Vagina (tissue), 2 donors: ENCODE measurements at regions not wholly inside any gene's neighbourhood (a gene's known extent, or its start where the extent isn't known, plus 50 kb on each side); places are given as distances from the start of the nearest gene placed in this dataset.

ENCODE experiments used
- CTCF ChIP-seq, 3 experiments: fragments of 450-650 bp in 2 of 3; fragments of 200-600 bp in 1 of 3; sonication (generic) in 1 of 3; IDR thresholded peaks; one replicate each; pipeline ENCODE4 v1.5.1; 2017 to 2019; ENCODE audit warnings: antibody characterized with exemption in 3 of 3, mild to moderate bottlenecking in 2 of 3, moderate library complexity in 2 of 3
- POLR2A ChIP-seq, 2 donors: fragments of 450-650 bp; IDR thresholded peaks; one replicate each; pipeline ENCODE4 v1.6.1; 2017; ENCODE audit warnings: antibody characterized with exemption in 2 of 2, mild to moderate bottlenecking in 2 of 2, moderate library complexity in 2 of 2

DNA sequence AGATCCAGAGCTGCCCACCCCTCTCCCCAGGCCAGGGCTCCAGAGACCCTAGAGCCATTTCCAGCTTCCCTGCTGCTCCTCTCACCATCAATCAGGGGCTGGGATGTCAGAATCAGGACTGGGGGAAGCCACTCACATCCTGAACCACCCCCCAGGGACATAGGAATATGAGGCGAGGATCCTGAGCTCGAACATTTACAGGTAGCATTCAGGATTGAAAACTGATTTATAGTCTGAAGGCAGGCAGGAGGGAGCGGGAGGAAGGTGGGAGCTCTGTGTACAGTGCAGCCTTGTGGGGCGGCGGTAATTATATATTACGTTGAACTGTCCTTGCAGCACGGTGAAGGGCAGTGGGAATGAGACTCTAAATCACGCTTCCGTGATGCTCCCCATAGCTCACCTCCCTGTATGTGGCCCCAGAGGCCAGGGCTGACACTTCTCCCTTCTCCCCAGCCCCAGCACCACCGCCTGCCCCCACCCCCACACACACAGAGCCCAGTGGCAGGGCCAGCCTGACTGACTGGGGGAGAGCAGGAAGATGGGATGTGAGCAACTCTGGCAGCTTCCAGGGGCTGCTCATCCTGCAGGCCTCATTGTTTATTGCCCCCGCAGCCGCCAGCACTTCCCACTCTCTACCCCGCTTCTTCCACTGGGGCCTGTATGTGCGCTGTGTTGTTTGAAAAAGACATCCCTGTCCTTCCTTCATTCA lies 76.0 kb upstream of the HSPA9 start:
- TF ChIP-seq CTCF (IDR thresholded peaks at IDR 0.05), result no peak
- TF ChIP-seq POLR2A (IDR thresholded peaks at IDR 0.05), result no peak
